Astrocyte (in vitro differentiated cells and primary cell): ENCODE measurements at regions not wholly inside any gene's neighbourhood (a gene's known extent, or its start where the extent isn't known, plus 50 kb on each side); places are given as distances from the start of the nearest gene placed in this dataset.

ENCODE experiments used
- DNase-seq: peaks from one replicate; pipeline ENCODE4 v3.0.0-alpha.2; 2010; ENCODE audit warnings: low read depth
- FAIRE-seq: peaks from 2 replicates; lab custom pipeline; 2011; peaks lifted over from hg19 to GRCh38; lab: Jason Lieb, UNC
- H2AFZ ChIP-seq: 2 replicates; pipeline ENCODE4 v1.6.0; 2012; ENCODE audit warnings: low read depth, low read length, inconsistent platforms
- H3K27ac ChIP-seq: 2 replicates; pipeline ENCODE4 v1.5.1; 2011; ENCODE audit warnings: low read depth, low read length, inconsistent platforms
- H3K27me3 ChIP-seq: 2 replicates; pipeline ENCODE4 v1.6.0; 2011; ENCODE audit warnings: low read length, inconsistent platforms; ENCODE audit not compliant: insufficient read depth
- H3K36me3 ChIP-seq: 2 replicates; pipeline ENCODE4 v1.5.1; 2011; ENCODE audit warnings: low read length, inconsistent platforms; ENCODE audit not compliant: insufficient read depth
- H3K4me1 ChIP-seq: 2 replicates; pipeline ENCODE4 v1.5.1; 2011; ENCODE audit warnings: low read length, inconsistent platforms; ENCODE audit not compliant: insufficient read depth
- H3K4me2 ChIP-seq: 2 replicates; pipeline ENCODE4 v1.6.0; 2012; ENCODE audit warnings: low read length, inconsistent platforms
- H3K4me3 ChIP-seq: 2 replicates; pipeline ENCODE4 v1.5.1; 2011; ENCODE audit warnings: low read depth, mild to moderate bottlenecking, low read length, inconsistent platforms; ENCODE audit not compliant: insufficient read depth
- H3K79me2 ChIP-seq: 2 replicates; pipeline ENCODE4 v1.6.0; 2012; ENCODE audit warnings: mild to moderate bottlenecking, low read length, inconsistent platforms; ENCODE audit not compliant: insufficient read depth
- H3K9ac ChIP-seq: 2 replicates; pipeline ENCODE4 v1.6.0; 2012; ENCODE audit warnings: mild to moderate bottlenecking, low read length, inconsistent platforms
- H3K9me3 ChIP-seq: 2 replicates; pipeline ENCODE4 v1.5.1; 2012; ENCODE audit warnings: low read depth, mild to moderate bottlenecking, low read length, inconsistent platforms; ENCODE audit not compliant: insufficient read depth
- H4K20me1 ChIP-seq: 2 replicates; pipeline ENCODE4 v1.6.0; 2012; ENCODE audit warnings: low read length, inconsistent platforms; ENCODE audit not compliant: insufficient read depth
- H3K27ac Mint-ChIP-seq: one replicate; pipeline ENCODE4 v1.8.0; 2021; ENCODE audit warnings: mild to moderate bottlenecking, mixed read lengths; ENCODE audit not compliant: unreplicated experiment
- H3K27me3 Mint-ChIP-seq: one replicate; pipeline ENCODE4 v1.8.0; 2021; ENCODE audit warnings: low read depth, mixed read lengths; ENCODE audit not compliant: unreplicated experiment
- H3K36me3 Mint-ChIP-seq: one replicate; pipeline ENCODE4 v1.8.0; 2021; ENCODE audit warnings: low read depth, mixed read lengths; ENCODE audit not compliant: unreplicated experiment
- H3K4me1 Mint-ChIP-seq: one replicate; pipeline ENCODE4 v1.8.0; 2021; ENCODE audit warnings: low read depth, mixed read lengths; ENCODE audit not compliant: unreplicated experiment
- H3K4me3 Mint-ChIP-seq: one replicate; pipeline ENCODE4 v1.8.0; 2021; ENCODE audit warnings: mild to moderate bottlenecking, moderate library complexity, mixed read lengths; ENCODE audit not compliant: unreplicated experiment
- H3K9me3 Mint-ChIP-seq: one replicate; pipeline ENCODE4 v1.8.0; 2021; ENCODE audit warnings: mild to moderate bottlenecking, mixed read lengths; ENCODE audit not compliant: unreplicated experiment
- EZH2 ChIP-seq: IDR thresholded peaks from 2 replicates; pipeline ENCODE4 v1.6.1; 2012; ENCODE audit warnings: mild to moderate bottlenecking, low read length, inconsistent platforms; ENCODE audit not compliant: insufficient read depth
- TF ChIP-seq, protein P1 (sequence below): IDR thresholded peaks from 2 replicates; pipeline ENCODE4 v1.5.1; 2011; ENCODE audit warnings: low read depth, mild to moderate bottlenecking, inconsistent platforms, low read length, moderate library complexity; ENCODE audit not compliant: insufficient read depth

- Mint-ChIP-seq H3K4me1 (peaks cover 4% of the 10 kb centered on the region), H3K27me3 (peaks cover 20% of the 10 kb centered on the region), H3K36me3 (no peaks in the 10 kb centered on the region), H3K9me3 (peaks cover 4% of the 10 kb centered on the region), H3K4me3 (no peak overlapping the region), H3K27ac (no peak overlapping the region)
- Histone ChIP-seq H3K9ac (no peak overlapping the region), H2AFZ (no peak overlapping the region), H3K27ac (no peak overlapping the region), H3K9me3 (no peaks in the 10 kb centered on the region), H3K79me2 (no peaks in the 10 kb centered on the region), H3K36me3 (no peaks in the 10 kb centered on the region), H3K4me1 (no peaks in the 10 kb centered on the region), H3K4me3 (no peak overlapping the region), H4K20me1 (no peaks in the 10 kb centered on the region), H3K27me3 (peaks cover 4% of the 10 kb centered on the region), H3K4me2 (no peak overlapping the region)
- DNase-seq (no peak), FAIRE-seq (no peak)
- TF ChIP-seq, protein P1, sequence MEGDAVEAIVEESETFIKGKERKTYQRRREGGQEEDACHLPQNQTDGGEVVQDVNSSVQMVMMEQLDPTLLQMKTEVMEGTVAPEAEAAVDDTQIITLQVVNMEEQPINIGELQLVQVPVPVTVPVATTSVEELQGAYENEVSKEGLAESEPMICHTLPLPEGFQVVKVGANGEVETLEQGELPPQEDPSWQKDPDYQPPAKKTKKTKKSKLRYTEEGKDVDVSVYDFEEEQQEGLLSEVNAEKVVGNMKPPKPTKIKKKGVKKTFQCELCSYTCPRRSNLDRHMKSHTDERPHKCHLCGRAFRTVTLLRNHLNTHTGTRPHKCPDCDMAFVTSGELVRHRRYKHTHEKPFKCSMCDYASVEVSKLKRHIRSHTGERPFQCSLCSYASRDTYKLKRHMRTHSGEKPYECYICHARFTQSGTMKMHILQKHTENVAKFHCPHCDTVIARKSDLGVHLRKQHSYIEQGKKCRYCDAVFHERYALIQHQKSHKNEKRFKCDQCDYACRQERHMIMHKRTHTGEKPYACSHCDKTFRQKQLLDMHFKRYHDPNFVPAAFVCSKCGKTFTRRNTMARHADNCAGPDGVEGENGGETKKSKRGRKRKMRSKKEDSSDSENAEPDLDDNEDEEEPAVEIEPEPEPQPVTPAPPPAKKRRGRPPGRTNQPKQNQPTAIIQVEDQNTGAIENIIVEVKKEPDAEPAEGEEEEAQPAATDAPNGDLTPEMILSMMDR, result no peak
- no peak for TF ChIP-seq EZH2
These were observed 64.2 kb upstream of the ATP12A start for GRCh38 chr13:24615911-24616472.

DNA sequence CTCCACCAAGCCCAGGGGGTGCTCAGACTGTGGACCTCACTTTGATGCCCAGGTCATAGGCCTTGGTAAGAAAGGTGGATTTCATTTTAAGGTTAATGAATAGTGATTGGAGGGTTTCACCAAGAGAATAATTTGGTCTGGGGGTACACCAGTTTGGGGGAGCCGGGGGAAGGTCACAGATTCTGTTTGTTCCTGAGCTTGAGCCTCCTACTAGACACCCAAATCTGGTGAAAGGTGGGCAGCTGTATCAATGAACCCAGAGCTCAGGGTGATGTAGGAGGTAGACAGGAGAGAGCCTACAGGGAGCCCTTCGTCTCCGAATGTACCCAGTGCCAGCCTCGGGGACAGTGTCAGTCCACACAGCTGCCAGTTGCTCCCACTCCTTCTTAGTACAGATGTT lies 63.7 kb upstream of the ATP12A start:
- no peak for TF ChIP-seq EZH2
- TF ChIP-seq, protein P1, result no peak
- Mint-ChIP-seq H3K27ac (no peak overlapping the region), H3K27me3 (peaks cover 16% of the 10 kb centered on the region), H3K9me3 (peaks cover 4% of the 10 kb centered on the region), H3K36me3 (no peaks in the 10 kb centered on the region), H3K4me1 (peaks cover 4% of the 10 kb centered on the region), H3K4me3 (no peak overlapping the region)
- no peak overlapping the region for H3K4me2 ChIP-seq
- H3K9ac ChIP-seq, result no peak overlapping the region
- no peaks in the 10 kb centered on the region for H3K4me1 ChIP-seq
- FAIRE-seq (no peak), DNase-seq (no peak)
- H3K27ac ChIP-seq, result no peak overlapping the region
- H4K20me1 ChIP-seq, result no peaks in the 10 kb centered on the region
- no peaks in the 10 kb centered on the region for H3K36me3 ChIP-seq
- H3K27me3 ChIP-seq, result peaks cover under 1% of the 10 kb centered on the region
- H3K4me3 ChIP-seq, result no peak overlapping the region
- H3K79me2 ChIP-seq, result no peaks in the 10 kb centered on the region
- H2AFZ ChIP-seq, result no peak overlapping the region
- no peaks in the 10 kb centered on the region for H3K9me3 ChIP-seq

DNA sequence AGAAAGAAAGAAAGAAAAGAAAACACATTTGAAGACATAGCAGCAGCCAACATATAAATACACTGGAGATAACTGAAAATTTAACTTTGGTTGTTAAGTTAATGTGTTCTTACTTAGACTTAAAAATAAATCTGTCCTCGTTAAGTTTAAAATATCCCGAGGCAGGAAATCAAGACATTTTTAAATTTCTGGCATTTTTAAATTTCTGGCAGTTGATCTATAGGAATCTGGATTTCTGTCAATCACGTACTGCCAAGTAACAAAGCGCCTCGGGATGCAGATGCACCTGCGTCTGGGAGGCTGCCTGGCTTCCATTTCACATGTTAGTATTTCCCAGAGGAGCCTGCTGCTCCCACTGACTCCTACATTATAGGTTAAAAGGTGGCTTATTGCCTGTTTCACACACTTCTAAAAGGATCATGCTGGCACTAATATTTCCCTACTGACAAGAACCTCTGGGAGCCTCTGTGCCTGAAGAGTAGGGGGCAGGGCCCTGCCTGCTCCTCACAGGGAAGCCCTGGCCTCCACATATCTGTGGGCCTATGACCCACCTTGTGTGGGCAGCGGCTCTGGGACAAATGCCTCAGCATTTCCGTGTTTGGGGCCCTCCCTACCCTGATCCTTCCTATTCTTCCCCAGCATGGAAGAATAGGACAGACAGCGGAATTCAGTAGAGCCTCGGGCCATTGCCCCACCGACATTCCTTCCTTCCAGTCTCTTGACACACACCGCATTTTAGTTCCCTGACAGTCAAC lies 62.8 kb upstream of the ATP12A start:
- no peaks in the 10 kb centered on the region for H3K36me3 ChIP-seq
- H3K4me1 Mint-ChIP-seq, result peaks cover 4% of the 10 kb centered on the region
- H3K4me3 ChIP-seq, result no peak overlapping the region
- no peak overlapping the region for H3K4me3 Mint-ChIP-seq
- no peak overlapping the region for H2AFZ ChIP-seq
- H4K20me1 ChIP-seq, result no peaks in the 10 kb centered on the region
- FAIRE-seq, result no peak
- no peak overlapping the region for H3K4me2 ChIP-seq
- TF ChIP-seq EZH2, result no peak
- TF ChIP-seq, protein P1, result no peak
- no peak overlapping the region for H3K27ac ChIP-seq
- peaks cover 4% of the 10 kb centered on the region for H3K9me3 Mint-ChIP-seq
- no peaks in the 10 kb centered on the region for H3K9me3 ChIP-seq
- peaks cover 10% of the 10 kb centered on the region for H3K27me3 Mint-ChIP-seq
- no peaks in the 10 kb centered on the region for H3K4me1 ChIP-seq
- no peak for DNase-seq
- H3K27ac Mint-ChIP-seq, result no peak overlapping the region
- H3K79me2 ChIP-seq, result no peaks in the 10 kb centered on the region
- H3K27me3 ChIP-seq, result no peaks in the 10 kb centered on the region
- peaks cover 2% of the 10 kb centered on the region for H3K36me3 Mint-ChIP-seq
- no peak overlapping the region for H3K9ac ChIP-seq
